ENCODE measurements at regions not wholly inside any gene's neighbourhood (a gene's known extent, or its start where the extent isn't known, plus 50 kb on each side); places are given as distances from the start of the nearest gene placed in this dataset.

GRCh38 chr13:91228108-91228507 is 119.4 kb upstream of the MIR17HG start:
- no peak overlapping the region for H3K27ac ChIP-seq (ENCODE audit: low read depth in 1 of 2, low read length in 1 of 2)
- no peak for DNase-seq (ENCODE audit: low read depth in 6 of 9, low spot score in 9 of 9)
- H3K9me3 ChIP-seq (ENCODE audit: control insufficient read depth in 2 of 2, insufficient read depth in 1 of 2, low read length in 1 of 2): no peaks in the 10 kb centered on the region
- H3K36me3 ChIP-seq (ENCODE audit: control insufficient read depth in 2 of 2, insufficient read depth in 2 of 2, low read length in 1 of 2): no peaks in the 10 kb centered on the region
- no peaks in the 10 kb centered on the region for H3K4me1 ChIP-seq (ENCODE audit: control insufficient read depth in 2 of 2, insufficient read depth in 2 of 2, low read length in 2 of 2)
- WGBS: 61% methylated on average over 1 of the region's 1 CpG
- no peak overlapping the region for H3K4me3 ChIP-seq (ENCODE audit: low read length in 2 of 2)
- no peaks in the 10 kb centered on the region for H3K27me3 ChIP-seq (ENCODE audit: control insufficient read depth in 2 of 2, insufficient read depth in 1 of 2, low read length in 1 of 2)

GRCh38 chr13:91228940-91229339 is 118.5 kb upstream of the MIR17HG start:
- no peak overlapping the region for H3K27ac ChIP-seq (ENCODE audit: low read depth in 1 of 2, low read length in 1 of 2)
- WGBS: 92% methylated on average over 1 of the region's 1 CpG
- no peaks in the 10 kb centered on the region for H3K4me1 ChIP-seq (ENCODE audit: control insufficient read depth in 2 of 2, insufficient read depth in 2 of 2, low read length in 2 of 2)
- no peaks in the 10 kb centered on the region for H3K36me3 ChIP-seq (ENCODE audit: control insufficient read depth in 2 of 2, insufficient read depth in 2 of 2, low read length in 1 of 2)
- no peak for DNase-seq (ENCODE audit: low read depth in 6 of 9, low spot score in 9 of 9)
- H3K4me3 ChIP-seq (ENCODE audit: low read length in 2 of 2): no peak overlapping the region
- H3K9me3 ChIP-seq (ENCODE audit: control insufficient read depth in 2 of 2, insufficient read depth in 1 of 2, low read length in 1 of 2): no peaks in the 10 kb centered on the region
- no peaks in the 10 kb centered on the region for H3K27me3 ChIP-seq (ENCODE audit: control insufficient read depth in 2 of 2, insufficient read depth in 1 of 2, low read length in 1 of 2)

- no peak overlapping the region for H3K27ac ChIP-seq (ENCODE audit: low read depth in 1 of 2, low read length in 1 of 2)
- H3K9me3 ChIP-seq (ENCODE audit: control insufficient read depth in 2 of 2, insufficient read depth in 1 of 2, low read length in 1 of 2): no peaks in the 10 kb centered on the region
- H3K4me3 ChIP-seq (ENCODE audit: low read length in 2 of 2): no peak overlapping the region
- H3K27me3 ChIP-seq (ENCODE audit: control insufficient read depth in 2 of 2, insufficient read depth in 1 of 2, low read length in 1 of 2): no peaks in the 10 kb centered on the region
- no peak for DNase-seq (ENCODE audit: low read depth in 6 of 9, low spot score in 9 of 9)
- H3K4me1 ChIP-seq (ENCODE audit: control insufficient read depth in 2 of 2, insufficient read depth in 2 of 2, low read length in 2 of 2): no peaks in the 10 kb centered on the region
- no peaks in the 10 kb centered on the region for H3K36me3 ChIP-seq (ENCODE audit: control insufficient read depth in 2 of 2, insufficient read depth in 2 of 2, low read length in 1 of 2)
These were observed 114.8 kb upstream of the MIR17HG start for GRCh38 chr13:91232716-91233115.

DNA sequence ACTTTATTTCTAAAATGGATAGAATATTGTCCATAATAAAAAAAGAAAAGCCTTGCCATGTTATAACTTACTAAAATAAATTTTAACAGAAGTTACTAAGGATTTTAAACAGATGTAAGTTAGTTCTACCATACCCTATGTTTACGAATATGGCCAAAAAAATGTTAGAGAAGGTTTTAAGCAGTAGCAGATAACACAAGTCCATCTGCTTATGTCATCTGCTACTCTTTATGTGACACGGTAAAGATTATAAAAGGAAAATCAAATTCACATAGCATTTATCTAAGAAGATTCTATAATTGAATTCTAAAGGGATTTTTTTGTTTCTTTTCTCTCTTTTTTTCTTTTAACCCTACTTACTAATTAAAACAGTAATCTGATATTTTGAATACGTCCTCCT is 114.2 kb upstream of the MIR17HG start:
- Histone ChIP-seq H3K4me3 (ENCODE audit: low read length in 2 of 2) (no peak overlapping the region), H3K9me3 (ENCODE audit: control insufficient read depth in 2 of 2, insufficient read depth in 1 of 2, low read length in 1 of 2) (no peaks in the 10 kb centered on the region), H3K27ac (ENCODE audit: low read depth in 1 of 2, low read length in 1 of 2) (no peak overlapping the region), H3K36me3 (ENCODE audit: control insufficient read depth in 2 of 2, insufficient read depth in 2 of 2, low read length in 1 of 2) (no peaks in the 10 kb centered on the region), H3K27me3 (ENCODE audit: control insufficient read depth in 2 of 2, insufficient read depth in 1 of 2, low read length in 1 of 2) (no peaks in the 10 kb centered on the region), H3K4me1 (ENCODE audit: control insufficient read depth in 2 of 2, insufficient read depth in 2 of 2, low read length in 2 of 2) (no peaks in the 10 kb centered on the region)
- DNase-seq (ENCODE audit: low read depth in 6 of 9, low spot score in 9 of 9): no peak
- WGBS: 94% methylated on average over 3 of the region's 3 CpGs

GRCh38 chr13:91236182-91236581 is 111.3 kb upstream of the MIR17HG start:
- no peak overlapping the region for H3K4me3 ChIP-seq (ENCODE audit: low read length in 2 of 2)
- H3K4me1 ChIP-seq (ENCODE audit: control insufficient read depth in 2 of 2, insufficient read depth in 2 of 2, low read length in 2 of 2): no peaks in the 10 kb centered on the region
- no peaks in the 10 kb centered on the region for H3K27me3 ChIP-seq (ENCODE audit: control insufficient read depth in 2 of 2, insufficient read depth in 1 of 2, low read length in 1 of 2)
- H3K9me3 ChIP-seq (ENCODE audit: control insufficient read depth in 2 of 2, insufficient read depth in 1 of 2, low read length in 1 of 2): no peaks in the 10 kb centered on the region
- H3K36me3 ChIP-seq (ENCODE audit: control insufficient read depth in 2 of 2, insufficient read depth in 2 of 2, low read length in 1 of 2): no peaks in the 10 kb centered on the region
- DNase-seq (ENCODE audit: low read depth in 6 of 9, low spot score in 9 of 9): no peak
- WGBS: 96% methylated on average over 3 of the region's 3 CpGs
- H3K27ac ChIP-seq (ENCODE audit: low read depth in 1 of 2, low read length in 1 of 2): no peak overlapping the region

GRCh38 chr13:91236921-91237320 is 110.6 kb upstream of the MIR17HG start:
- no peaks in the 10 kb centered on the region for H3K36me3 ChIP-seq (ENCODE audit: control insufficient read depth in 2 of 2, insufficient read depth in 2 of 2, low read length in 1 of 2)
- H3K27me3 ChIP-seq (ENCODE audit: control insufficient read depth in 2 of 2, insufficient read depth in 1 of 2, low read length in 1 of 2): no peaks in the 10 kb centered on the region
- H3K4me1 ChIP-seq (ENCODE audit: control insufficient read depth in 2 of 2, insufficient read depth in 2 of 2, low read length in 2 of 2): no peaks in the 10 kb centered on the region
- 95% methylated on average over 3 of the region's 3 CpGs for WGBS
- H3K9me3 ChIP-seq (ENCODE audit: control insufficient read depth in 2 of 2, insufficient read depth in 1 of 2, low read length in 1 of 2): no peaks in the 10 kb centered on the region
- H3K27ac ChIP-seq (ENCODE audit: low read depth in 1 of 2, low read length in 1 of 2): no peak overlapping the region
- no peak overlapping the region for H3K4me3 ChIP-seq (ENCODE audit: low read length in 2 of 2)
- no peak for DNase-seq (ENCODE audit: low read depth in 6 of 9, low spot score in 9 of 9)

DNA sequence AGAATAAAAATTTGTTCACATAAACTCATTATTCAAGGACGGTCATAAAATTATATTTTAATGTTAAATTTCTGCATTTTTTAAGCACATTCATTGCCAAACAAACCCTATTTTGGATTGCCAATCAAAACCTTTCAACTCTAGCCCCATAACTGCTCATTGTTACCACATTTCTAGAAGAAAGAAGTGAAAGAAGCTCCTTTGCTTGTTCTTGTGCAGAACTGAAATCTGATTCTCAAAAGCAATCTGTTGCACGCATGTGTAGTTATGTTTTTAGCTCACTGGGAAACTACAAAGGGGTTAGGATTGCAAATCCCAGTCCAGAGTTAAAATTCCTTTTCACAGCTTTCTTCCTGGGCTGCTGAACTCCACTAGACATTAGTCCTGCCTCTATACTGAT is 109.5 kb upstream of the MIR17HG start:
- no peaks in the 10 kb centered on the region for H3K27me3 ChIP-seq (ENCODE audit: control insufficient read depth in 2 of 2, insufficient read depth in 1 of 2, low read length in 1 of 2)
- no peaks in the 10 kb centered on the region for H3K4me1 ChIP-seq (ENCODE audit: control insufficient read depth in 2 of 2, insufficient read depth in 2 of 2, low read length in 2 of 2)
- no peaks in the 10 kb centered on the region for H3K36me3 ChIP-seq (ENCODE audit: control insufficient read depth in 2 of 2, insufficient read depth in 2 of 2, low read length in 1 of 2)
- 93% methylated on average over 2 of the region's 2 CpGs for WGBS
- DNase-seq (ENCODE audit: low read depth in 6 of 9, low spot score in 9 of 9): no peak
- no peak overlapping the region for H3K27ac ChIP-seq (ENCODE audit: low read depth in 1 of 2, low read length in 1 of 2)
- no peaks in the 10 kb centered on the region for H3K9me3 ChIP-seq (ENCODE audit: control insufficient read depth in 2 of 2, insufficient read depth in 1 of 2, low read length in 1 of 2)
- H3K4me3 ChIP-seq (ENCODE audit: low read length in 2 of 2): no peak overlapping the region

DNA sequence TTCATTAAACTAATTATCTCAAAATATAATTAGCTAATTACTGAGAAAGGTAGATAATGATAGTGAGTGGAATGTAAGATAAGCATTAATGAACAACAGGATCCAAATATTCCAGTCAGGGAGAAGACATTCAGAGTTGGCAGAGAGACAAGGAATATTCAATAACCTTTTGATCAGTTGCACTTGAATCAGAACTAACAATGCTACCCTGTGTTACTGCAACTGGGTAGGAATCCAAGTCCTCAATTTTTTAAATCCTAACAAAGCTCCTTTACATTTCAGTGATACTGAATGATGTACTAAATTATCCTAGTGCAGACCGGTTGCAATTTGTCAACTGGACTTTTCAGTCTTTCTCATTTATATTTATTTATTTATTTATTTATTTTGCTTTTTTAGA is 107.1 kb upstream of the MIR17HG start:
- H3K36me3 ChIP-seq (ENCODE audit: control insufficient read depth in 2 of 2, insufficient read depth in 2 of 2, low read length in 1 of 2): no peaks in the 10 kb centered on the region
- no peak overlapping the region for H3K4me3 ChIP-seq (ENCODE audit: low read length in 2 of 2)
- WGBS: 97% methylated on average over 1 of the region's 1 CpG
- H3K4me1 ChIP-seq (ENCODE audit: control insufficient read depth in 2 of 2, insufficient read depth in 2 of 2, low read length in 2 of 2): no peaks in the 10 kb centered on the region
- H3K9me3 ChIP-seq (ENCODE audit: control insufficient read depth in 2 of 2, insufficient read depth in 1 of 2, low read length in 1 of 2): no peaks in the 10 kb centered on the region
- no peaks in the 10 kb centered on the region for H3K27me3 ChIP-seq (ENCODE audit: control insufficient read depth in 2 of 2, insufficient read depth in 1 of 2, low read length in 1 of 2)
- DNase-seq (ENCODE audit: low read depth in 6 of 9, low spot score in 9 of 9): no peak
- H3K27ac ChIP-seq (ENCODE audit: low read depth in 1 of 2, low read length in 1 of 2): no peak overlapping the region

- Histone ChIP-seq H3K27ac (ENCODE audit: low read depth in 1 of 2, low read length in 1 of 2) (no peak overlapping the region), H3K9me3 (ENCODE audit: control insufficient read depth in 2 of 2, insufficient read depth in 1 of 2, low read length in 1 of 2) (no peaks in the 10 kb centered on the region), H3K27me3 (ENCODE audit: control insufficient read depth in 2 of 2, insufficient read depth in 1 of 2, low read length in 1 of 2) (no peaks in the 10 kb centered on the region), H3K36me3 (ENCODE audit: control insufficient read depth in 2 of 2, insufficient read depth in 2 of 2, low read length in 1 of 2) (no peaks in the 10 kb centered on the region), H3K4me3 (ENCODE audit: low read length in 2 of 2) (no peak overlapping the region), H3K4me1 (ENCODE audit: control insufficient read depth in 2 of 2, insufficient read depth in 2 of 2, low read length in 2 of 2) (no peaks in the 10 kb centered on the region)
- DNase-seq (ENCODE audit: low read depth in 6 of 9, low spot score in 9 of 9): no peak
- WGBS: 96% methylated on average over 2 of the region's 2 CpGs
These were observed 106.1 kb upstream of the MIR17HG start for GRCh38 chr13:91241221-91241933.

- H3K4me3 ChIP-seq (ENCODE audit: low read length in 2 of 2): no peak overlapping the region
- no peak for DNase-seq (ENCODE audit: low read depth in 6 of 9, low spot score in 9 of 9)
- no peaks in the 10 kb centered on the region for H3K36me3 ChIP-seq (ENCODE audit: control insufficient read depth in 2 of 2, insufficient read depth in 2 of 2, low read length in 1 of 2)
- no peak overlapping the region for H3K27ac ChIP-seq (ENCODE audit: low read depth in 1 of 2, low read length in 1 of 2)
- H3K27me3 ChIP-seq (ENCODE audit: control insufficient read depth in 2 of 2, insufficient read depth in 1 of 2, low read length in 1 of 2): no peaks in the 10 kb centered on the region
- no peaks in the 10 kb centered on the region for H3K9me3 ChIP-seq (ENCODE audit: control insufficient read depth in 2 of 2, insufficient read depth in 1 of 2, low read length in 1 of 2)
- no peaks in the 10 kb centered on the region for H3K4me1 ChIP-seq (ENCODE audit: control insufficient read depth in 2 of 2, insufficient read depth in 2 of 2, low read length in 2 of 2)
These were observed 104.8 kb upstream of the MIR17HG start for GRCh38 chr13:91242652-91243051.

Data from thymus (tissue), 11 donors.